ENCODE measurements at regions not wholly inside any gene's neighbourhood (a gene's known extent, or its start where the extent isn't known, plus 50 kb on each side); places are given as distances from the start of the nearest gene placed in this dataset.

- TF ChIP-seq POLR2A (IDR thresholded peaks at IDR 0.05) (no peak), CTCF (IDR thresholded peaks at IDR 0.05) (no peak)
Measured at GRCh38 chr9:16105168-16106020, 552.6 kb downstream of the CCDC171 start.
